Renal cortical epithelial cell (primary cell): ENCODE measurements at regions not wholly inside any gene's neighbourhood (a gene's known extent, or its start where the extent isn't known, plus 50 kb on each side); places are given as distances from the start of the nearest gene placed in this dataset.
"Not testable (repeated sequence)": the region's sequence is repeated elsewhere in the genome, so short reads cannot be mapped to it uniquely, and the experiment has no call there.

Experiments
- DNase-seq: peaks from one replicate; pipeline ENCODE4 v3.0.0-alpha.2; 2011; ENCODE audit warnings: low read depth

DNA sequence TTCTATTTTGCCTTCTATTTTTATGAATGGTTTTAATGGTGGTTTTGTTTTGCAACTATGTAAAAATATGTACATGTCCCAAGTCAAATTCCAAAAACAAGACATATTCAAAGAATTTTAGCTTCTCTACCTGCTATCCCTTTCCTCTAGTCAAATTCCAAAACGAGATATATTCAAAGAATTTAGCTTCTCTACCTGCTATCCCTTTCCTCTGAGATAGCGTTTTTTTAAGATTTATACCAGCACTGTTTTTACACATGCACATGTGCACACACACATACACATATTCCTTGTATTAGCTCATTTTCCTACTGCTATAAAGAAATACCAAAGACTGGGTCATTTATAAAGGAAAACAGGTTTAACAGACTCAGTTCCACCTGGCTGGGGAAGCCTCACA is 199.1 kb upstream of the ARL4C start:
- no peak for DNase-seq

DNA sequence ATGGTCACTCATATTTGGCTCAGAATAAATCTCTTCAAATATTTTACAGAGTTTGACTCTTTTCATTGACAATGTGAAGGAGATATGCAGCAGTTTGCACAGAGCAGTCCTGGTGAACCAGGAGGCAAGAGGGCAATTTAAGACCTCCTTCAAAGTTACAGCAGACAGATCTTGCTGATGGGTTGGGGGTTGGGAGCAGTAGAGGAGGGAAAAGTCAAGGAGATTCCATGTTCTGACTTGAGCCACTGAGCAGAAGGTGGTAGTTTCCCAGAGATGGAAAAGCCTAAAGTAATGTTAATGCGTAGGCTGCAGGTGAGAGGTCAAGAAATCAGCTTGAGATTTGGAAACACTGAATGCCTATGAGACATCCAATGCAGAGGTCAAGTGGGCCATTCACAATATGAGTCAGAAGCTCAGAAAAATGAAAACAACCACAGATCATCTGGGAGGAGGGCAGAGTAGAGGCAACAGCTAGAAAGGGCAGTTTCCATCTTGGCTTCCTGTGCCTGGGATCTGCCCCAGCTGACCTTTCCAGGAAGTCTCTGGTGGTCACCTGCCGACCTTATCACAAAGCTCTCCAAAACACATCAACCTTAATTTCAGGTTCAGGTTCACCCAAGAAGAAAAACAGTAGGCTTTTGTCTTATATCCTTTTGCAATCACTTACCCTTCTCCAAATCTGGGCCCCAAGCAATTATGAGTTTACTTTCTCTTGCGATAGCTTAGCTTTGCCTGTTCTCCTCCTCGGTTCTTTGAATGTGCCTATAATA is 197.5 kb upstream of the ARL4C start:
- peak; percentile 83 for DNase-seq

DNA sequence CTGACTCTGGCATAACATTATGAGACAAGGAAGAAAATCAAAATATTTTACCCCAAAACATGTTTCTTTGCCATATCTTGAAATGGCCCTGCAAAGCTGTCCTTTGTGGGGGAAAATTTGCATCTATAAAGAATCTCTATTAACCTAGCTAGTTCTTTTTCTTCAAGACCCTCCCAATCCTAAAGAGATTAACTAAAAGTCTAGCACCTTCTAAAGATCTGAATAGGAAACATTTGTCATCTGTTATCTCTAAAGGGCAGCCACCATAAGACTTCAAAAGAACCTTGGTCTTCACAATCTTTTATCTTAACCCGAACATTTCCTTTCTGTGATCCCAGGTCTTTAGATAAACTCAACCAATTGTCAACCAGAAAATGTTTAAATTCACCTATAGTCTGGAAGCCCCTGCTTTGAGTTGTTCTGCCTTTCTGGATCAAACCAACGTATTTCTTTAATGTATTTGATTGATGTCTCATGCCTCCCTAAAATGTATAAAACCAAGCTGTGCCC is 196.9 kb upstream of the ARL4C start:
- DNase-seq = not testable (repeated sequence)

DNA sequence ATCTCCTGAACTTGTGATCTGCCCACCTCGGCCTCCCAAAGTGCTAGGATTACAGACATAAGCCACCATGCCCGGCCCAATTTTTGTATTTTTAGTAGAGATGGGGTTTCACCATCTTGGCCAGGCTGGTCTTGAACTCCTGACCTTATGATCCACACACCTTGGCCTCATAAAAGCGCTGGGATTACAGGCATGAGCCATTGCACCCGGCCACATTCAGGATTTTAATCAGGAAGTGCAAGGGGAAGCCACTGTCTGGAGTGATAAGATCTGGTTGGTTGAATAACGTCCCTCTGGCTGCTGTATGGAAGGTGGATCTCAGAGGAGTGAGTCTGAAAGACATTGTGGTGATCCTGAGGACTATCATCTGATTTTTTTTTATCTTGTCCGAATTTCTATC is 196.3 kb upstream of the ARL4C start:
- DNase-seq = not testable (repeated sequence)

DNA sequence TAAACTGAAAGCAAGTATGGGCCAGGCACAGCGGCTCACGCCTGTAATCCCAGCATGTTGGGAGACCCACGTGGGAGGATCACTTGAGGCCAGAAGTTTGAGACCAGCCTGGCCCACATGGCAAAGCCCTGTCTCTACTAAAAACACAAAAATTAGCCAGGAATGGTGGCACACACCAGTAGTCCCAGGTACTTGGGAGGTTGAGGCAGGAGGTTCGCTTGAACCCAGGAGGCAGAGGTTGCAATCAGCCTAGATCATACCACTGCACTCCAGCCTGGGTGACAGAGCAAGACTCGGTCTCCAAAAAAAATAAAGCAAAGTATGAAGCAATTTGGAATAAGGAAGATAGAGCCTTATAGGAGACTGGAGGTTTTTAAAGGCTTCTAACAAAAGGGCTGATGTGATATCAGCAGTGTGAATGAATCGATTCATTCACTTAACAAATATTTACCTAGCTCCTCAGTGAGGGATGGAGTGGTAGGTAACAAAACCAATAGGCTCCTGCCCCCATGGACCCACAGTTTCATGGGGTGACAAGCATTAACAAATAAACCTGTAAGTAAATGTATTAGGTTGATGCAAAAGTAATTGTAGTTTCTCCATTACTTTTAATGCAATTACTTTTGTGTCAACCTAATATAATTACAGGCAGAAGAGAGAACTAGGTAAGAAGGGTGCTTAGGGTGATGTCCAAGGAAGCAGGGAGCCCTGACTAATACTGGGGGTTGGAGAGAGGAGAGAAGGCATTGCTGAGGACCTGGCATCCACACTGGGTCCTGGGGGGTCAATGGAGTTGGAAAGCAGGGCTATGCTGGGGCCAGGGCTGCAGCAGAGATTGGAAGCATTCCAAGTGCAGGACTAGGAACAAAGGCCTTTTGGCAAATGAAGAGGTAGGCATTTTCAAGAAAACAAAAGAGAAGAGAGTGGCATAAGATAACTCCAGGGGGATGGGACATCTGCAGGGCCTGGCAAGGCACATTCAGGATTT is 195.4 kb upstream of the ARL4C start:
- no peak for DNase-seq

DNA sequence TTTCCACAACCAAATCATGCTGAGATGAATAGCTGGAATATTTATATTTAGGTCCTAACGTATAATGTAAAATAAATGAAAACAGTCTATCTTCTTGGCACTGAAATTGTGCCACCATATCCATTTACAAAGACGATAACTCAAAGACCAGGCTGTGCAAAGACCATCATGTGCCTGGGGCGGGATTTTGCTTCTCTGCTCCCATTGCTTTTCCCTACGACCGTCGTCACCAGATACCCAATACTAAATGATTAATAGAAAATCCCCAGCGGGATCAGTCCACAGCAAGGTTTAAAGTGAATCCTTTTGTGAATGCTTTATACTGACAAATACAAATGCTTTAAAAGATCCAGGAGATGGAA is 194.3 kb upstream of the ARL4C start:
- DNase-seq = no peak

DNA sequence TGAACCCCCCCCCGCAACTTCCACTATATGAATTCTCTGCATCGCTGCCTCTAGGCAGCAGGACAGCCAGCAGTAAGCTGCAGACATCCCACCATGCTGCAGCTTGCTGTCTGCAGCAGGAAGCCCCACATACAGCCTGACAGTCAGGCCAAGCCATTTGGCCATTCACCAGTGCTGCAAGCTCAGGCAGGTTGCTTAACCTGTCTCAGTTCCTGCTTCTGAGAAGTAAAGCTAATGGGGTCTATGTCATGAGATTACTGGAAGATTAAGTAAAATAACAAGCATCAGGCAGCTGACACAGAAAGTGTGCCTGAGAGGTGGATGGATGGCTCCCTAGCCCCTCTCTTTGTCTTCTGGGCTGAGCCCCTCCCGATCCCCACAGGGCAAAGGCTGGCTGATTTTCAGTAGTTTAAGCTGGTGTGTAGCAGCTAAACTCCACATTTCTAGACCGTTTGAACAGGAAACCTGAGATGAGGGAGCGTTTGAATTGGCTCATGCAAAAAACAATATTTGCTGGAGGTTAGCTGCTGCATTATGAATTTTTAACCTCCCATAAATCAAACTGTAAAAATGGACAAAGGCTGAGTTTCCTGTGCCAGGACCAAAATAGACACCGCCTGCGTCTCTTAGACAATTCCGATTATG is 193.8 kb upstream of the ARL4C start:
- no peak for DNase-seq

DNA sequence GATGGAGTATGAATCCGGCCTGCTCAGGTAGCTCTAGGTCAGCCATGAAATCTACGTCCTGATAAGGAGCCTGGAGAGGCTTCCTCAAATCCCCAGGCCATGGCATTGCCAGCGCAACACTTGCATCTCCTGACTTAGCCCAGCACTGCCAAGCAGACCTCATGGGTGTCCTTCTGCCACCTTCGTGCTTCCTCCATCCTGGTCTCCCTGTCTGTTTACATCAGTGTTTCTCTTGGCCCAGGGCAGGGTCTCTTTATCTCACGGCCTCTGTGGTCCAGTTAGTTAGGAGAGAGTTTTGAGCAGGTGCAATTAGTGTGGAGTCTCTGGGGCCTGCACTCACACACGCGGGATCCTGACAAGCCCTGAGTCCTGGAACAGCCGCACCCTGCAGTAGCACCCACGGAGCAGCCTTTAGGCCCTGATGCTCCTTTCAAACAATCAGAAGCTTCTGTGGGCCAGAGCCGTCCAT is 193.1 kb upstream of the ARL4C start:
- no peak for DNase-seq

DNA sequence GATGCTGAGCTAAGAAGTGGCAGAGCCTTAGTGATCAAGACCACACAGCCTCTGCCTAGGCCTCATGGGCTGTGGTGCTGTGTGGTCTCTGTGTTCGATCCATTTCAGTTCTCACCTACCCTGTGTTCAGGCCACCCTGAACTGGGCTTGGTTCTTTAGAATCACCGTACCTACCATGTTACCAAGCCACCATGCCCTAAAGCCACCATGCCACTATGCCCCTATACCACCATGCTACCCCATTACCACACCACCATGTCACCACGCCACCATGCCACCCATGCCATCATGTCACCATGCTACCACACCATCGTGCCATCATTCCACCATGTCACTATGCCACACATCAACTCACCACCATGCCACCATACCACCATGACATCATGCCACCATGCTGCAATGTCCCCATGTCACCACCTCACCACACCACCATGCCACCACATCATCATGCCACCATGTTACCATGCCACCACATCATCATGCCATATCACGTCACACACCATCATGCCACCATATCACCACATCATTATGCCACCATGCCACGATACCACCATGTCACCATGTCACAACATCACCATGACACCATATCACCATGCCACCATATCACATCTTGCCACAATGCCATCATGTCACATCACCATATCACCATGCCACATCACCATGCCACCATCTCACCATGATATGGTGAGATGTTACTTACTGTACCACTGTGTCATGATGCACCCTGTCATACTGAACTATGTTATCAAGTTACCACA is 191.0 kb upstream of the ARL4C start:
- no peak for DNase-seq

DNA sequence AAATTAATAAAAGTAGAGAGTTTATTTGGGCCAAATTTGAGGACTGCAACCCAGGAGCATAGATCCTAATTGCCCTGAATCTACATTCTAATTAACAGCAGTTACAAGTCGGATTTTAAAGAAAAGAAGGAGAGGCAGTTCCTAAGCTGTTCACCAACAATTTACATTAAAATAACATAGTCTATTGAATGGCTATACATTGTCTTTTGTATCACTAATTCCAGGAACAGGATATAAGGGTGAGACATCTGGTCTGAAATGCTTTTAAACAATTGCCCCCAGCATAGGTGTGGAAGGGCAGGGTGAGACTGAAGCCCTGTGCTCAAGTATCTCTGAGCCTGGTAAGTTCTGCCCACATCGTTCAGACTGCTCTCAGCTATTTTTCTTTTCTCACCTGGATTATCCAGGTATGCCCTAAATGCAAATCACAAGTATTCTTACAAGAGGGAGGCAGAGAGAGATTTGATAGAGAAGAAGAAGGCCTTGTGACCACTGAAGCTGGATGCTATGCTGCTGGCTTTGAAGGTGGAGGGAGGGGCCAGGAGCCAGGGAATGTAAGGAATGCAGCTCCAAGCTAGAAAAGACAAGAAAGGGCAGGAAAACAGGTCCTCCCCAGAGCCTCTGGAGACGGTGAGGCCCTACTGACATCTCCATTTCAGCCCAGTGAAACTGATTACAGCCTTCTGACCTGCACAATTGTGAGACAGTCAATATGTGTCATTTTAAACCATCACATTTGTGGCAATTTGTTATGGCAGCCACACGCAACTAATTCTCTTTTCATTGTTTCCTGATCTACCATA is 189.4 kb upstream of the ARL4C start:
- DNase-seq = peak; percentile 82

DNA sequence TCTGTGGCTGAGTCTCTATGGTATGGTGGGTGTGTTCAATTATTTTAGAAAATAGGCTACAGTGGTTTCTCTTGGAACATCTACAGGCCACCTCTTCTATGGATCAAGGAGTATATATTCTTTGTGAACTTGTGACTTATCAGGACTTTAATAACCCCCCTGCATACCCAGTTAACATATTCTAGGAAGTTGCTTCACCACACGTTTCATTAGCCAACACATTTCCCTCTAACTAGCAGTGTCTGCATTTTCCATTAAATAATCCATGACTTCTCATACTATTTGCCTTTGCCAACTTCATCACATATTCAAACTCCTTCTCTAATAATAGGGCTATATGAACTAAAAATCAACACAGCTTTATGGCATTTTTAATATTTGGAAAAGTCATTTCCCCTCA is 187.6 kb upstream of the ARL4C start:
- DNase-seq = no peak

DNA sequence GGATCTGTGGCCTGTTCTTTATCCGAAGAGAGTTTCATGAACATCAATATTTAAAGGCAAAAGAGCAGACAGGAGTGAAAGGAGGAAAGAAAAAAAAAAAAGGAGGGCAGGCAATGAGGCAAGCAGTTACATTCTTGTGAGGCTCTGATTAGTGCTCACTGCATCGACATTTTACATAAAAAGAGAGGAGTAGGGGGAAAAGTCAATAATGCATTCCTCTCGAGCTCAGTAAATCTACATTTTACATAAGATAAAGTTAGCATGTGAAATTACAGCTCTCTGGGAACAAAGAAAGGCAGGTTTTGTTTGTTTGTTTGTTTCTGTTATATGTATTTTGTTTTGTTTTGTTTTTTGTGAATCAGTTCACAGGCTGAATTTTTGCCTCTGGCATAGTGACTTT is 187.1 kb upstream of the ARL4C start:
- DNase-seq = no peak

DNA sequence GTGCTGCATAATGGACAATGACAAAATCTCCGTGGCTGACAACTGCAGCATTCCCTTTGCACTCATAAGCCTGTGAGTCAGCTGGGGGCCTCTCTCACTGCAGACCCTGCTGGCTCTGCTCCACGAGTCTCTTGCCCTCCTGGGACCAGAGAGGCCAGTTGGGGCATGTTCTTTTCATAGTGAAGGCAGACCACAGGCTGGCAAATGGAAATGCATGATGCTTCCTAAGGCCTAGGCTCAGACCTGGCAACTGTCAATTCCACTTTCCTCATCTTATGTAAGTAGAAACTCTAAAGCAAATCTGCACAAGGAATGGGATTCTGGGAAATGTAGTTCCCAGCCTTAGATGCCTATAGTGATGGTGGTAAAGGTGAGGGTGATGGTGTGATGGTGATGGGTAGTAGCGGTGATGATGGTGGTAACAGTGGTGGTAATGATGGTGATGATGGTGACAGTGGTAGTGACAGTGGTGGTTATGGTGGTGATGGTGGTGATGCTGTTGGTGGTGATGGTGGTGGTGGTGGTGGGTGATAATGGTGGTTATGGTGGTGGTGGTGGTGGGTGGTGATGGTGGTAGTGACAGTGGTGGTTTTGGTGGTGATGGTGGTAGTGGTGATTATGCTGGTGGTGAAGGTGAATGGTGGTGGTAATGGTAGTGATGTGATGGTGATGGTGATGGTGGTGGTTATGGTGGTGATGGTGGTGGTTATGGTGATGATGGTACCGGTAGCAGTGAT is 185.8 kb upstream of the ARL4C start:
- DNase-seq = peak; percentile 57

DNA sequence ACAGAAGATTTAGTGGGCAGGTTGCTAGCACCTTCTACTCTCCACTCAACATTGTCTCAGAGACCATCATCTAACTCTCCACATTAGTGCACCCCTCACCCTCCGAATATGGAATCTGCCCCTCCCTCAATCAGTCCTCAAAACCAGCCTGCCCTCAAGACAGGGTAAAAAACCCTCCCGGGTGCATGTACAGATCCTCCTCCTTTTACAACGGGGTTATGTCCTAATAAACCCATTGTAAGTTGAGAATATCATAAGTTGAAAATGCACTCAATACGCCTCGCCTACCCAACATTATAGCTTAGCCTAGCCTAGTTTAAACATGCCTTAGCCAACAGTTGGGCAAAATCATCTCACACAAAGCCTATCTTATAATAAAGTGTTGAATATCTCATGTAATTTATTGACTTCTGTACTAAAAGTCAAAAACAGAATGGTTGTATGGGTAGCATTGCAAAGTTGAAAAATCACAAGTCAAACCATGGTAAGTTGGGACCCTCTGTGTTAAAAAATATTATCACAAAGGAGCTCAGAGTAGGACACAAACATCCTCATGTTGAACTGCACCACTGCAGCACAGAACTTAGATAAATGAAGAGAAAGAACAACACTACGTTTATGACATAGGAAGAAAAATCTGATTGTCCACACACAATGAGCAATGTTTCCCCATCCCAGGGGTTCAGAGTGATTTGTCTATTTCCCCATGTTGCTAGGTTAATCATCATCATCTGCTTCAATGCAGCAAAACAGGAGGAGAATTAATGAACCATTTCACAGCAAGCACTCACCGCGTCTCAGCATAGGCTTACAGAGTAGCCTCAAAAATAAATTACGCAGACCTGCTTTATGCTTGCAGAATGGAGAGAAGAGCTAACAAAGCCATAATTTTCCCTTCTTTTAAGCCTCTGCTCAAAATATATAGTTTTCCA is 184.1 kb upstream of the ARL4C start:
- DNase-seq = peak; percentile 98

DNA sequence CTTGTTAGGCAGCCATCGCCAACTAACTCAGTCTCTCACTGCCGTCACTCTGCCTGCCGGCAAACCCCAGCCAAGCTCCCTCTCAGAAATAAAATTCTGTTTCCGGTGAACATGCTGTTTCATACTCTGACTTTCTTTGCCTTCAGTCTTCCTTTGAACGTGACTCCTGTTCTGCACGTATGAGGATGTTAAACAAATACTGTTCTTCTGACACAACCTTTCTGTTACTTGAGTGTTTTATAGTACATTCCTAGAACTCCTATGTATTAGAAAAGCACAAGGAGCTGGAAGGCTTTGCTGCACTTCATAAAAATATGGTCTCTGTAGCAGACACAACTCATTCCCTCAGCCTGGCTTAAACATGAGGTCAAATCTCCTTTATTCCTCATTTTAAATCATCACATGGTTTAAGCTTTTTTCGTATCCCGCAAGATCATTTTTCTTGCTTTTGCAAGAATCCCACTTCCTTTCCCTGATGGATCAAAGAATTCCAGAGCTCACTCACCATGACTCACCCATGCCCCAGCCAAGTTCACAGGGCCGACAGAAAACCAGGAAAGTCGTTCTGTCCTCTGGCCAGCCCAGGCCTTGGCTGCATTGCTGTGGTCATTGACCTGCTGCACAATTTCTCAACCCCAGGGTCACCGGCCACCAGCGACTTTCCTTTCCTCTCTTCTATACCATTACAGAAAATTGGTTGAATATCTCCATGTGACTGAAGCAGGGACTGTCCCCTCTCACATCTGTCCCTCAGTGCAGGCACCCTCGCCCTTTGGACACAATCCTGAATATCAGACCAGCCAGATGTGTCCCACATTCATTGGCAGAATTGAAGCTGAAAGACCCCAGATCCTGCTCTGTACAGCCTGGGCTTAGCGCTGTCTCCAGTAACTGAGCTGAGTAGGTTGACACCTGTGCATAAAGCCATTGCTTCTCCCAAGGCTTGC is 183.1 kb upstream of the ARL4C start:
- DNase-seq = peak; percentile 97

DNA sequence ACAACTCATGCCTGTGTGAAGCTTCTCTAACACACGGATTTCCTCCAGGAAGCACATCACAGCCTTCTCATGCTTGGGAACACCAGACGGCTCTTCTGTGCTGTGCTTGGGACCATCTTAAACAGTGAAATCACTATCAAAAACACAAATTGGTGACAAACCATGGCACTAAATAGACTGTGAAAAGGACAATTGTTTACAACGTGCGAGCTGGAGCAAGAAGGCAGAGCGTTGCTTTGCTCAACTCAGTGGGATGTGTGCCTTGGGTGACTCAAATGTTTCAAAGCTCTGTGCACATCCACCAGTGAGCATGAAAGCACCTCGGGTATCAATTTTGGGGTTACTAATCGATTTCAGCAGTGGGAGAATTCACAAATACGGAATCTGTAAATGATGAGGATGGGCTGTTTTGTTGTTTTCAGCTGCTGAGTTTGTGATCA is 182.4 kb upstream of the ARL4C start:
- no peak for DNase-seq

DNA sequence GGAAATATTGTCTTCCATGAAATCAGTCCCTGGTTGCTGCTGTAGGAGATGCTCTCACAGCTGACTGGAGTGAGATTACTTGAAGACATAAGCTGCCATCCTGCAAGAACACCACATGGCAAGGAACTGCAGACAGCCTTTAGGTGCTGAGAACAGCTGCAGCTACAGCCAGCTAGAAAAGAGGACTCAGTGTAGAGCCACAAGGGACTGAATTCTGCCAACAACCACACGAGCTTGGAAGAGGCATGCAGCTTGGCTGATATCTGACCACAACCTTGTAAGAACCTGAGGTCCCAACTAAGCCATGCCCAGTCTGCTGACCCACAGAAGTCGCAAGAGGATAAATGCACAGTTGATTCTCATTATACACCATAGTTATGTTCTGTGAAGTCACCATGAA is 181.8 kb upstream of the ARL4C start:
- DNase-seq = no peak
